ENCODE measurements at regions not wholly inside any gene's neighbourhood (a gene's known extent, or its start where the extent isn't known, plus 50 kb on each side); places are given as distances from the start of the nearest gene placed in this dataset.

DNA sequence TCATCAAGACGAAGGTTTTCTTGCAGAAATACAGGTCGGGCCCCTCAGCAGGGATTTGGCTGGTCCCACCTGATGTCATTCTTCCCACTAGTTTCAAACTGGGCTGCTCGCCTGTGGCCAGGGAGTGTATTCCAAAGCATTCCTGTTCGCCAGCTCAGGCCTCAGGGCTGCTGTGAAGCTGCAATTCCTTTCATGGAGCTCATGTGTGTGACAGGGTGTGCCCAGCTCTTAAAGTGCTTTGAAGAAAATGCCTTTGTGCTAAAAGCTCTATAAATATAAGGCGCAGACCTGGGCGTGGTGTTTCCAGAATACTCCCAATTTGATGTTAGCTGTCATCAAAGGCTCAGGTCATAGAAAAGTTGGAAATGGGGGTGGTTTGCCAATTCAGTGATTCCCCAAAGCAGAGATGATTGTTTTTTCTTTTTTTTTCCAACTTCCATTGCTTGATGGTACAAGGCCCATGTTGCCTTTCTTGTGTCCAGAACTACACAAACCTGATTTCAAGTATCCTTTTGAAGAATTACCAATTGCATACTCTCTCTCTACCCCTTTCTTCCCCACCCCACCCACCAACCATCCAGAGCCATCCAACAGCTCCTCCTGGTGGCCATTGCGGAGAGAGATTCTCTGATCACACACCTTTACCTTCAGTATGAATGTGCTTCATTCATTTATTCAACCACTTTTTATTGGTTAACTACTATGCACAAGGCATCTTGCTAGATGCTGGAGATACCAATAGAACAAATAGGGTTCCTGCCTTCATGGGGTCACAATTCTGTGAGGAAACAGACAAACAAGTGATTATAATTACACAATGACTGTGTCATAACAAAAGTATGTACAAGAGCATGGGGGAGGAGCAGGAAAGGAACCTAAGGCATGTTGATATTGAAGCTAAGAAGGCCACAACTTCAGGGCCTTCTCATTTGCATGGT is 297.3 kb upstream of the LYZL1 start (continued):
- TF ChIP-seq, protein P1, sequence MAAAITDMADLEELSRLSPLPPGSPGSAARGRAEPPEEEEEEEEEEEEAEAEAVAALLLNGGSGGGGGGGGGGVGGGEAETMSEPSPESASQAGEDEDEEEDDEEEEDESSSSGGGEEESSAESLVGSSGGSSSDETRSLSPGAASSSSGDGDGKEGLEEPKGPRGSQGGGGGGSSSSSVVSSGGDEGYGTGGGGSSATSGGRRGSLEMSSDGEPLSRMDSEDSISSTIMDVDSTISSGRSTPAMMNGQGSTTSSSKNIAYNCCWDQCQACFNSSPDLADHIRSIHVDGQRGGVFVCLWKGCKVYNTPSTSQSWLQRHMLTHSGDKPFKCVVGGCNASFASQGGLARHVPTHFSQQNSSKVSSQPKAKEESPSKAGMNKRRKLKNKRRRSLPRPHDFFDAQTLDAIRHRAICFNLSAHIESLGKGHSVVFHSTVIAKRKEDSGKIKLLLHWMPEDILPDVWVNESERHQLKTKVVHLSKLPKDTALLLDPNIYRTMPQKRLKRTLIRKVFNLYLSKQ (tag by site-specific recombination; IDR thresholded peaks at IDR 0.05; ENCODE audit: borderline replicate concordance): no peak
- TF ChIP-seq ZNF785 (tag by site-specific recombination; IDR thresholded peaks at IDR 0.05) (no peak), ZSCAN23 (tag by site-specific recombination; IDR thresholded peaks at IDR 0.05) (no peak), ZNF324 (tag by site-specific recombination; IDR thresholded peaks at IDR 0.05) (peak; percentile 40; the same call in 1 of the 2 replicates), ZXDB (tag by site-specific recombination; IDR thresholded peaks at IDR 0.05) (no peak), ZNF654 (tag by site-specific recombination; IDR thresholded peaks at IDR 0.05; ENCODE audit: low read depth) (peak; percentile 84), ZNF510 (tag by site-specific recombination; IDR thresholded peaks at IDR 0.05; ENCODE audit: insufficient replicate concordance) (no peak), PRDM10 (tag by site-specific recombination; IDR thresholded peaks at IDR 0.05) (peak; percentile 75), ZNF362 (tag by site-specific recombination; IDR thresholded peaks at IDR 0.05) (no peak), ZNF488 (tag by site-specific recombination; IDR thresholded peaks at IDR 0.05) (no peak), ZNF157 (tag by site-specific recombination; IDR thresholded peaks at IDR 0.05) (no peak), ZNF24 (tag by site-specific recombination; IDR thresholded peaks at IDR 0.05) (peak; percentile 71; the same call in 1 of the 2 replicates), ZBTB20 (tag by site-specific recombination; IDR thresholded peaks at IDR 0.05) (no peak), PATZ1 (tag by site-specific recombination; IDR thresholded peaks at IDR 0.05) (0 out of 2 replicates have a peak, but pooled peaks have one; percentile 26), ZNF2 (tag by site-specific recombination; IDR thresholded peaks at IDR 0.05) (peak; percentile 90), ZNF664 (tag by site-specific recombination; IDR thresholded peaks at IDR 0.05) (no peak), KLF9 (tag by site-specific recombination; IDR thresholded peaks at IDR 0.05; ENCODE audit: low read depth) (peak; percentile 46; the same call in 1 of the 2 replicates), ZBTB7A (tag by site-specific recombination; IDR thresholded peaks at IDR 0.05; ENCODE audit: low read depth) (no peak), ZNF354C (tag by site-specific recombination; IDR thresholded peaks at IDR 0.05; ENCODE audit: borderline replicate concordance, low read depth) (no peak), GLI4 (tag by site-specific recombination; IDR thresholded peaks at IDR 0.05) (no peak), ZNF623 (tag by site-specific recombination; IDR thresholded peaks at IDR 0.05) (no peak), ZNF629 (tag by site-specific recombination; IDR thresholded peaks at IDR 0.05) (0 out of 2 replicates have a peak, but pooled peaks have one; percentile 36), ZEB2 (tag by site-specific recombination; IDR thresholded peaks at IDR 0.05) (peak; percentile 65; the same call in 1 of the 2 replicates)
- TF ChIP-seq, protein P2, sequence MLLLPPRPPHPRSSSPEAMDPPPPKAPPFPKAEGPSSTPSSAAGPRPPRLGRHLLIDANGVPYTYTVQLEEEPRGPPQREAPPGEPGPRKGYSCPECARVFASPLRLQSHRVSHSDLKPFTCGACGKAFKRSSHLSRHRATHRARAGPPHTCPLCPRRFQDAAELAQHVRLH (tag by site-specific recombination; IDR thresholded peaks at IDR 0.05): 0 out of 2 replicates have a peak, but pooled peaks have one; percentile 50
- TF ChIP-seq, protein P3, sequence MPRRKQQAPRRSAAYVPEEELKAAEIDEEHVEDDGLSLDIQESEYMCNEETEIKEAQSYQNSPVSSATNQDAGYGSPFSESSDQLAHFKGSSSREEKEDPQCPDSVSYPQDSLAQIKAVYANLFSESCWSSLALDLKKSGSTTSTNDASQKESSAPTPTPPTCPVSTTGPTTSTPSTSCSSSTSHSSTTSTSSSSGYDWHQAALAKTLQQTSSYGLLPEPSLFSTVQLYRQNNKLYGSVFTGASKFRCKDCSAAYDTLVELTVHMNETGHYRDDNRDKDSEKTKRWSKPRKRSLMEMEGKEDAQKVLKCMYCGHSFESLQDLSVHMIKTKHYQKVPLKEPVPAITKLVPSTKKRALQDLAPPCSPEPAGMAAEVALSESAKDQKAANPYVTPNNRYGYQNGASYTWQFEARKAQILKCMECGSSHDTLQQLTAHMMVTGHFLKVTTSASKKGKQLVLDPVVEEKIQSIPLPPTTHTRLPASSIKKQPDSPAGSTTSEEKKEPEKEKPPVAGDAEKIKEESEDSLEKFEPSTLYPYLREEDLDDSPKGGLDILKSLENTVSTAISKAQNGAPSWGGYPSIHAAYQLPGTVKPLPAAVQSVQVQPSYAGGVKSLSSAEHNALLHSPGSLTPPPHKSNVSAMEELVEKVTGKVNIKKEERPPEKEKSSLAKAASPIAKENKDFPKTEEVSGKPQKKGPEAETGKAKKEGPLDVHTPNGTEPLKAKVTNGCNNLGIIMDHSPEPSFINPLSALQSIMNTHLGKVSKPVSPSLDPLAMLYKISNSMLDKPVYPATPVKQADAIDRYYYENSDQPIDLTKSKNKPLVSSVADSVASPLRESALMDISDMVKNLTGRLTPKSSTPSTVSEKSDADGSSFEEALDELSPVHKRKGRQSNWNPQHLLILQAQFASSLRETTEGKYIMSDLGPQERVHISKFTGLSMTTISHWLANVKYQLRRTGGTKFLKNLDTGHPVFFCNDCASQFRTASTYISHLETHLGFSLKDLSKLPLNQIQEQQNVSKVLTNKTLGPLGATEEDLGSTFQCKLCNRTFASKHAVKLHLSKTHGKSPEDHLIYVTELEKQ (tag by site-specific recombination; IDR thresholded peaks at IDR 0.05; ENCODE audit: borderline replicate concordance): no peak
